OCI-LY1 (cell line): ENCODE measurements at regions not wholly inside any gene's neighbourhood (a gene's known extent, or its start where the extent isn't known, plus 50 kb on each side); places are given as distances from the start of the nearest gene placed in this dataset.

Experiments
- H2AFZ ChIP-seq: fragments of 200-600 bp; sonication (generic), shearing (Covaris generic); 2 replicates; pipeline ENCODE4 v1.6.0; 2014; ENCODE audit warnings: antibody characterized with exemption, mild to moderate bottlenecking, low read length
- H3F3A ChIP-seq: fragments of 200-600 bp; sonication (generic), shearing (Covaris generic); 2 replicates; pipeline ENCODE4 v1.6.0; 2014; ENCODE audit warnings: mild to moderate bottlenecking, antibody characterized with exemption, low read length, moderate library complexity; ENCODE audit not compliant: insufficient read depth
- H3K27ac ChIP-seq: fragments of 200-600 bp; sonication (generic); 2 replicates; pipeline ENCODE4 v1.5.1; 2014; ENCODE audit warnings: low read length, mixed run types, mild to moderate bottlenecking, low read depth; ENCODE audit not compliant: poor library complexity, severe bottlenecking
- H3K27me3 ChIP-seq: fragments of 200-600 bp; sonication (generic); 2 replicates; pipeline ENCODE4 v1.6.0; 2014; ENCODE audit warnings: antibody characterized with exemption, mild to moderate bottlenecking, low read length, moderate library complexity; ENCODE audit not compliant: insufficient read depth
- H3K36me3 ChIP-seq: fragments of 200-600 bp; sonication (generic); 2 replicates; pipeline ENCODE4 v1.6.1; 2014; ENCODE audit warnings: mild to moderate bottlenecking, antibody characterized with exemption, low read length, moderate library complexity, mixed read lengths; ENCODE audit not compliant: insufficient read depth
- H3K4me1 ChIP-seq: fragments of 200-600 bp; sonication (generic); 2 replicates; pipeline ENCODE4 v1.5.1; 2014; ENCODE audit warnings: mild to moderate bottlenecking, low read length, moderate library complexity; ENCODE audit not compliant: insufficient read depth, severe bottlenecking
- H3K4me2 ChIP-seq: fragments of 200-600 bp; sonication (generic), shearing (Covaris generic); 2 replicates; pipeline ENCODE4 v1.6.1; 2014; ENCODE audit warnings: low read length
- H3K4me3 ChIP-seq: fragments of 200-600 bp; sonication (generic); 2 replicates; pipeline ENCODE4 v1.5.1; 2014; ENCODE audit warnings: low read length, low read depth, mild to moderate bottlenecking, mixed read lengths; ENCODE audit not compliant: poor library complexity, severe bottlenecking
- H3K79me2 ChIP-seq: fragments of 200-600 bp; shearing (Covaris generic); 2 replicates; pipeline ENCODE4 v1.6.1; 2016; ENCODE audit warnings: mixed run types, low read length, mixed read lengths; ENCODE audit not compliant: insufficient read depth
- H3K9ac ChIP-seq: fragments of 200-600 bp; sonication (generic), shearing (Covaris generic); 2 replicates; pipeline ENCODE4 v1.6.1; 2014; ENCODE audit warnings: mild to moderate bottlenecking, low read length, mixed read lengths
- H3K9me2 ChIP-seq: fragments of 200-600 bp; sonication (generic), shearing (Covaris generic); 2 replicates; pipeline ENCODE4 v1.6.1; 2014; ENCODE audit warnings: low read depth, mild to moderate bottlenecking, low read length, mixed read lengths
- H3K9me3 ChIP-seq: fragments of 200-600 bp; shearing (Covaris generic); 2 replicates; pipeline ENCODE4 v1.6.1; 2014; ENCODE audit warnings: low read length, mixed read lengths
- H4K20me1 ChIP-seq: fragments of 200-600 bp; sonication (generic), shearing (Covaris generic); 2 replicates; pipeline ENCODE4 v1.6.0; 2016; ENCODE audit warnings: mild to moderate bottlenecking, low read length; ENCODE audit not compliant: insufficient read depth
- EZH2 ChIP-seq: fragments of 200-600 bp; sonication (generic), shearing (Covaris generic); IDR thresholded peaks from 2 replicates; pipeline ENCODE4 v1.8.0; 2017; ENCODE audit warnings: borderline replicate concordance, mixed run types, mild to moderate bottlenecking, antibody characterized with exemption, low read length, moderate library complexity, mixed read lengths
- TF ChIP-seq, protein P1 (sequence below): fragments of 200-600 bp; sonication (generic), shearing (Covaris generic); IDR thresholded peaks from 2 replicates; pipeline ENCODE4 v1.5.1; 2017; ENCODE audit warnings: mild to moderate bottlenecking, antibody characterized with exemption, low read length, moderate library complexity, mixed read lengths

DNA sequence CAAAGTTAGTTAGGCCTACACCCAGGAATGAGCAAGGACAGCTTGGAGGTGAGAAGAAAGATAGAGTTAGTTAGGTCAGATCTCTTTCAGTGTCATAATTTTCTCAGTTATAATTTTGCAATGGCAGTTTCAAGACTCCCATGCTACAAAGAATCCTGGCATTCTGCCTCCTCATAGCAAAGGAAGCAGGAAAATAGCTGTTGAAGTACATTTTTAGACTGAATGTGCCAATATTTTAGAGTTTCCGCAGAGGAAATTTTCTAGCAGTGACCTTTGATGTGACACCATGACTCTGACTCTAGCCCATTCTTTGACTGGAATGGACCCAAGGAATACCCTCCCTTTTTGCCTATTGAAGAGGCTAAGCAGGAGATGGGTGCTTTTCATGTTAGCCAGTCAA, 371.7 kb downstream of the PIK3C3 start:
- Histone ChIP-seq H4K20me1 (no peaks in the 10 kb centered on the region), H3K4me1 (no peaks in the 10 kb centered on the region), H3K9ac (no peak overlapping the region), H3K4me3 (no peak overlapping the region), H3K9me3 (no peaks in the 10 kb centered on the region), H3K4me2 (no peak overlapping the region), H2AFZ (no peak overlapping the region), H3K79me2 (no peaks in the 10 kb centered on the region), H3K27ac (no peak overlapping the region), H3K9me2 (no peaks in the 10 kb centered on the region), H3F3A (no peaks in the 10 kb centered on the region), H3K27me3 (no peaks in the 10 kb centered on the region), H3K36me3 (no peaks in the 10 kb centered on the region)
- TF ChIP-seq, protein P1, sequence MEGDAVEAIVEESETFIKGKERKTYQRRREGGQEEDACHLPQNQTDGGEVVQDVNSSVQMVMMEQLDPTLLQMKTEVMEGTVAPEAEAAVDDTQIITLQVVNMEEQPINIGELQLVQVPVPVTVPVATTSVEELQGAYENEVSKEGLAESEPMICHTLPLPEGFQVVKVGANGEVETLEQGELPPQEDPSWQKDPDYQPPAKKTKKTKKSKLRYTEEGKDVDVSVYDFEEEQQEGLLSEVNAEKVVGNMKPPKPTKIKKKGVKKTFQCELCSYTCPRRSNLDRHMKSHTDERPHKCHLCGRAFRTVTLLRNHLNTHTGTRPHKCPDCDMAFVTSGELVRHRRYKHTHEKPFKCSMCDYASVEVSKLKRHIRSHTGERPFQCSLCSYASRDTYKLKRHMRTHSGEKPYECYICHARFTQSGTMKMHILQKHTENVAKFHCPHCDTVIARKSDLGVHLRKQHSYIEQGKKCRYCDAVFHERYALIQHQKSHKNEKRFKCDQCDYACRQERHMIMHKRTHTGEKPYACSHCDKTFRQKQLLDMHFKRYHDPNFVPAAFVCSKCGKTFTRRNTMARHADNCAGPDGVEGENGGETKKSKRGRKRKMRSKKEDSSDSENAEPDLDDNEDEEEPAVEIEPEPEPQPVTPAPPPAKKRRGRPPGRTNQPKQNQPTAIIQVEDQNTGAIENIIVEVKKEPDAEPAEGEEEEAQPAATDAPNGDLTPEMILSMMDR, result no peak
- no peak for TF ChIP-seq EZH2

GRCh38 chr18:42328931-42329330, 373.9 kb downstream of the PIK3C3 start:
- Histone ChIP-seq H3K4me3 (no peak overlapping the region), H4K20me1 (no peaks in the 10 kb centered on the region), H3K9ac (no peak overlapping the region), H3K27me3 (no peaks in the 10 kb centered on the region), H3F3A (no peaks in the 10 kb centered on the region), H3K4me2 (no peak overlapping the region), H2AFZ (no peak overlapping the region), H3K9me3 (no peaks in the 10 kb centered on the region), H3K36me3 (no peaks in the 10 kb centered on the region), H3K27ac (no peak overlapping the region), H3K9me2 (no peaks in the 10 kb centered on the region), H3K79me2 (no peaks in the 10 kb centered on the region), H3K4me1 (no peaks in the 10 kb centered on the region)
- TF ChIP-seq, protein P1, result no peak
- no peak for TF ChIP-seq EZH2

GRCh38 chr18:42330296-42330695, 375.3 kb downstream of the PIK3C3 start:
- Histone ChIP-seq H3F3A (no peaks in the 10 kb centered on the region), H3K9me3 (no peaks in the 10 kb centered on the region), H3K27me3 (no peaks in the 10 kb centered on the region), H3K9me2 (no peaks in the 10 kb centered on the region), H2AFZ (no peak overlapping the region), H3K4me3 (no peak overlapping the region), H4K20me1 (no peaks in the 10 kb centered on the region), H3K27ac (no peak overlapping the region), H3K79me2 (no peaks in the 10 kb centered on the region), H3K36me3 (no peaks in the 10 kb centered on the region), H3K4me1 (no peaks in the 10 kb centered on the region), H3K9ac (no peak overlapping the region), H3K4me2 (no peak overlapping the region)
- TF ChIP-seq, protein P1, result no peak
- no peak for TF ChIP-seq EZH2
